Spleen (tissue), 7 donors: ENCODE measurements at regions not wholly inside any gene's neighbourhood (a gene's known extent, or its start where the extent isn't known, plus 50 kb on each side); places are given as distances from the start of the nearest gene placed in this dataset.

Experiments used
- POLR2AphosphoS5 ChIP-seq, 3 donors: sonication (generic); formaldehyde crosslinking; IDR thresholded peaks; one replicate each; pipeline ENCODE4 v1.5.1; 2017; ENCODE audit warnings: antibody characterized with exemption in 3 of 3
- TF ChIP-seq, protein P1 (sequence below), 11 experiments: fragments of 200-600 bp in 7 of 11; fragments of 450-650 bp in 4 of 11; sonication (generic) in 4 of 11; IDR thresholded peaks in 8 of 11; conservative IDR thresholded peaks in 3 of 11; 1 replicate in 7 of 11; 2 replicates in 4 of 11; pipeline versions ENCODE4 v1.4.0 to v1.8.0; 2016 to 2021; ENCODE audit warnings: antibody characterized with exemption in 11 of 11, inconsistent platforms in 4 of 11, mild to moderate bottlenecking in 1 of 11
- donor health status: DM: no; HTN: no; CAD: no; lungs with moderate emphysema.
- donor health status: DM: no; HTN: no; CAD: no.
- donor health status: DM: no; HTN: no; CAD: no.

DNA sequence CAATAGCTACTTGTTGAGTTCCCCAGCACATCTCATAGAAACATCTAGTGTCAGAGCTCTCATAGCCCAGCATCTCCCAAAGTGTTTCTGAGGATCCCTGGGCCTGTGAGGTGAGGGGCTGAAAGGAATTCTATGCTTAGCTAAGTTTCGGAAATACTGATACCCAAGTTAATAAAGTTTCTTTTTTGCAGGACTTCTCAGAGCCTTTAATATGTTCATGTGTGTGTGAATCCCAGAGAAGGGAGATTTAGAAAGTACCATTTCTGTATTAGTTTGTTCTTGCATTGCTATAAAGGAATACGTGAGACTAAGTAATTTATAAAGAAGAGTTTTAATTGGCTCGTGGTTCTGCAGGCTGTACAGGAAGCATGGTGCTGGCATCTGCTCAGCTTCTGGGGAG is 211.2 kb downstream of the TSN start:
- TF ChIP-seq, protein P1, sequence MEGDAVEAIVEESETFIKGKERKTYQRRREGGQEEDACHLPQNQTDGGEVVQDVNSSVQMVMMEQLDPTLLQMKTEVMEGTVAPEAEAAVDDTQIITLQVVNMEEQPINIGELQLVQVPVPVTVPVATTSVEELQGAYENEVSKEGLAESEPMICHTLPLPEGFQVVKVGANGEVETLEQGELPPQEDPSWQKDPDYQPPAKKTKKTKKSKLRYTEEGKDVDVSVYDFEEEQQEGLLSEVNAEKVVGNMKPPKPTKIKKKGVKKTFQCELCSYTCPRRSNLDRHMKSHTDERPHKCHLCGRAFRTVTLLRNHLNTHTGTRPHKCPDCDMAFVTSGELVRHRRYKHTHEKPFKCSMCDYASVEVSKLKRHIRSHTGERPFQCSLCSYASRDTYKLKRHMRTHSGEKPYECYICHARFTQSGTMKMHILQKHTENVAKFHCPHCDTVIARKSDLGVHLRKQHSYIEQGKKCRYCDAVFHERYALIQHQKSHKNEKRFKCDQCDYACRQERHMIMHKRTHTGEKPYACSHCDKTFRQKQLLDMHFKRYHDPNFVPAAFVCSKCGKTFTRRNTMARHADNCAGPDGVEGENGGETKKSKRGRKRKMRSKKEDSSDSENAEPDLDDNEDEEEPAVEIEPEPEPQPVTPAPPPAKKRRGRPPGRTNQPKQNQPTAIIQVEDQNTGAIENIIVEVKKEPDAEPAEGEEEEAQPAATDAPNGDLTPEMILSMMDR (IDR thresholded peaks at IDR 0.05 in 8 of 11, conservative IDR thresholded peaks at IDR 0.05 in 3 of 11) = no peak
- no peak for TF ChIP-seq POLR2AphosphoS5 (IDR thresholded peaks at IDR 0.05)
